ENCODE measurements at regions not wholly inside any gene's neighbourhood (a gene's known extent, or its start where the extent isn't known, plus 50 kb on each side); places are given as distances from the start of the nearest gene placed in this dataset.

- Mint-ChIP-seq H3K36me3 (ENCODE audit: unreplicated experiment) (no peaks in the 10 kb centered on the region), H3K4me1 (ENCODE audit: unreplicated experiment) (peaks cover 30% of the 10 kb centered on the region), H3K27me3 (ENCODE audit: unreplicated experiment) (no peaks in the 10 kb centered on the region), H3K27ac (ENCODE audit: unreplicated experiment) (no peak overlapping the region), H3K4me3 (ENCODE audit: unreplicated experiment) (no peak overlapping the region), H3K9me3 (ENCODE audit: unreplicated experiment) (no peaks in the 10 kb centered on the region)
- DNase-seq (ENCODE audit: extremely low spot score, unreplicated experiment): no peak
- no peak for TF ChIP-seq CTCF (IDR thresholded peaks at IDR 0.05)
These were observed 121.0 kb upstream of the GAS1 start for GRCh38 chr9:87068177-87068840.

DNA sequence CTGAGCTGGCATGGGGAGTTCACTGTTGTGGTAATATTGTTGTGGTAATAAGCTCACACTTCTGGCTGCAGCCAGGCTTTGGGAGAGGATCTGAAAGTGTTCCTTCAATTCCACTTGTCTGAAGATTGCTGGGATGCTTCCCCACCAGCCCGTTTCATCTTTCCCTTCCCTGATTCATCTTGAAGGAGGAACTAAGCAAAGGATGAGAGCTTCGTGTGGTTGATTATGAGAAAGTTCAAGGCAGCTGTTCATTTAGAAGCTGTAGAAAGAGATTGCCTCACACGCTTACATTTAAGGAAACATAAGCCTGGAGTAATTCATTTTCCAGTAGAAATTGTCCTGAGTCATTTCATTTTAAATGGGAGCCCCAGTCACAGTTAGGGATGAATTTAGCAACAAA, 122.4 kb upstream of the GAS1 start:
- Mint-ChIP-seq H3K27ac (ENCODE audit: unreplicated experiment) (no peak overlapping the region), H3K27me3 (ENCODE audit: unreplicated experiment) (no peaks in the 10 kb centered on the region), H3K36me3 (ENCODE audit: unreplicated experiment) (no peaks in the 10 kb centered on the region), H3K4me1 (ENCODE audit: unreplicated experiment) (peaks cover 16% of the 10 kb centered on the region), H3K4me3 (ENCODE audit: unreplicated experiment) (no peak overlapping the region), H3K9me3 (ENCODE audit: unreplicated experiment) (no peaks in the 10 kb centered on the region)
- DNase-seq (ENCODE audit: extremely low spot score, unreplicated experiment): no peak
- TF ChIP-seq CTCF (IDR thresholded peaks at IDR 0.05): no peak

DNA sequence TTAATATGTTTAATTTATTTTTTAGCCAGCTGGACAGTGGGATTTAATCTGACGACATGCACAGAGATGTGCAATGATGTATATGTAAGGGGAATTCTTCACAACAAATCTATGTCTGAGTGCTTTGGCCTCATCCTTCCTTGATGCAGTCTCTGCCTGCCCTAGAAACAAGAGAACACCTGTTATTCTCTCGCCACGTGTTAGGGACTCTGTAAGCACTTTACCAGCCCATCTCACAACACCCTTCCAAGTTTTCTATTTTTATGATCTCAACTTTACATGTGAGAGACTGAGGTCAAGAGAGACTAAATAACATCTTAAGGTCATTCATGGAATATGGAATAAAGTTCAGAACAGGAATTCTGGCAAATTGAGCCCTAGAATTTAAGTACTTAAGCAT, 123.0 kb upstream of the GAS1 start:
- H3K27ac Mint-ChIP-seq (ENCODE audit: unreplicated experiment): no peak overlapping the region
- DNase-seq (ENCODE audit: extremely low spot score, unreplicated experiment): no peak
- H3K4me1 Mint-ChIP-seq (ENCODE audit: unreplicated experiment): peaks cover 16% of the 10 kb centered on the region
- H3K9me3 Mint-ChIP-seq (ENCODE audit: unreplicated experiment): no peaks in the 10 kb centered on the region
- H3K27me3 Mint-ChIP-seq (ENCODE audit: unreplicated experiment): no peaks in the 10 kb centered on the region
- H3K4me3 Mint-ChIP-seq (ENCODE audit: unreplicated experiment): no peak overlapping the region
- TF ChIP-seq CTCF (IDR thresholded peaks at IDR 0.05): no peak
- H3K36me3 Mint-ChIP-seq (ENCODE audit: unreplicated experiment): no peaks in the 10 kb centered on the region

GRCh38 chr9:87071473-87071872, 124.2 kb upstream of the GAS1 start:
- Mint-ChIP-seq H3K4me1 (ENCODE audit: unreplicated experiment) (peaks cover 10% of the 10 kb centered on the region), H3K27ac (ENCODE audit: unreplicated experiment) (no peak overlapping the region), H3K27me3 (ENCODE audit: unreplicated experiment) (no peaks in the 10 kb centered on the region), H3K4me3 (ENCODE audit: unreplicated experiment) (no peak overlapping the region), H3K9me3 (ENCODE audit: unreplicated experiment) (no peaks in the 10 kb centered on the region), H3K36me3 (ENCODE audit: unreplicated experiment) (no peaks in the 10 kb centered on the region)
- no peak for TF ChIP-seq CTCF (IDR thresholded peaks at IDR 0.05)
- no peak for DNase-seq (ENCODE audit: extremely low spot score, unreplicated experiment)

DNA sequence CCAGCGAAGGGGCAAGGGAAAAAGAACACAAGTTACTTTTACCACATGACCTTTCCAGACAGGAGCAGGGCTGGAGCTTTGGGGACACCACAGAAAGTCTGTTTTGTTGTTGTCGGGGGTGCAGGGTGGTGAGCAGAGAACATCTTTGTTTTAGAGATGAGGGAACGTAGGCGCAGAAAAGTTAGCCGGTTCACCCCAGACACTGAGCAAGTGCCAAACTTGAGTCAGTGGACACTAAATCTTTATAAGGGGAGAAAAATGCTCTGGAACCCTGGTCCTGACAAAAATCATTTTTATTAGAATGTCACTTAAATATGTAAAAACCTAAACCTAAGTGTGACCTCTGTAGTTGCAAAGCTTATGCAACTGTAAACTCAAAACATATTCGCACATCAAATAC, 126.4 kb upstream of the GAS1 start:
- Mint-ChIP-seq H3K27ac (ENCODE audit: unreplicated experiment) (no peak overlapping the region), H3K4me3 (ENCODE audit: unreplicated experiment) (no peak overlapping the region), H3K27me3 (ENCODE audit: unreplicated experiment) (no peaks in the 10 kb centered on the region), H3K9me3 (ENCODE audit: unreplicated experiment) (no peaks in the 10 kb centered on the region), H3K4me1 (ENCODE audit: unreplicated experiment) (peaks cover 19% of the 10 kb centered on the region), H3K36me3 (ENCODE audit: unreplicated experiment) (no peaks in the 10 kb centered on the region)
- DNase-seq (ENCODE audit: extremely low spot score, unreplicated experiment): no peak
- no peak for TF ChIP-seq CTCF (IDR thresholded peaks at IDR 0.05)
